Activated CD4-positive, alpha-beta memory T cell treated with anti-CD3 and anti-CD28 coated beads for 36 hours (primary cell): ENCODE measurements at regions not wholly inside any gene's neighbourhood (a gene's known extent, or its start where the extent isn't known, plus 50 kb on each side); places are given as distances from the start of the nearest gene placed in this dataset. TPM values are rescaled to one million over a fixed set of nuclear protein-coding genes. Genes with fewer than 3 reads are reported as not detected.

Source experiments
- microRNA-seq: library from miRNA; unstranded; fragments of <30 nt; microRNA quantifications from one replicate; pipeline ENCODE4 v1.2.0, GENCODE V29; 2022; ENCODE audit warnings: borderline number of aligned reads, borderline microRNAs expressed, borderline replicate concordance

Small RNA genes lying in the stretch of these regions (microRNA-seq; reads per million reads assigned to microRNA genes)
- not detected for gene MIR6080
